Hematopoietic multipotent progenitor cell treated with erythropoietin and hydrocortisone succinate and interleukin-3 and kit ligand, for 15 days (in vitro differentiated cells): ENCODE measurements at regions not wholly inside any gene's neighbourhood (a gene's known extent, or its start where the extent isn't known, plus 50 kb on each side); places are given as distances from the start of the nearest gene placed in this dataset.

ENCODE experiments used
- DNase-seq: peaks from one replicate; pipeline ENCODE4 v3.0.0-alpha.2; 2015; ENCODE audit warnings: low spot score

- DNase-seq: no peak
These were observed 484.2 kb downstream of the IRX1 start for GRCh38 chr5:4079831-4080230.

- no peak for DNase-seq
These were observed 484.7 kb downstream of the IRX1 start for GRCh38 chr5:4080370-4080769.

- DNase-seq: no peak
These were observed 485.4 kb downstream of the IRX1 start for GRCh38 chr5:4081059-4081458.

- DNase-seq: no peak
These were observed 485.8 kb downstream of the IRX1 start for GRCh38 chr5:4081466-4081865.

GRCh38 chr5:4082966-4083564 is 487.4 kb downstream of the IRX1 start:
- no peak for DNase-seq

- no peak for DNase-seq
These were observed 488.1 kb downstream of the IRX1 start for GRCh38 chr5:4083591-4084337.

- DNase-seq: no peak
These were observed 490.4 kb downstream of the IRX1 start for GRCh38 chr5:4086081-4086480.

GRCh38 chr5:4087110-4087509 is 491.5 kb downstream of the IRX1 start:
- no peak for DNase-seq

- DNase-seq: no peak
These were observed 493.5 kb downstream of the IRX1 start for GRCh38 chr5:4089087-4089486.

GRCh38 chr5:4093236-4093635 is 497.6 kb downstream of the IRX1 start:
- no peak for DNase-seq

- DNase-seq: no peak
These were observed 498.3 kb downstream of the IRX1 start for GRCh38 chr5:4093970-4094369.

- no peak for DNase-seq
These were observed 500.4 kb downstream of the IRX1 start for GRCh38 chr5:4095918-4096630.

- DNase-seq: no peak
These were observed 501.6 kb downstream of the IRX1 start for GRCh38 chr5:4097199-4097598.

- DNase-seq: no peak
These were observed 502.6 kb downstream of the IRX1 start for GRCh38 chr5:4098226-4098625.

GRCh38 chr5:4099386-4099785 is 503.8 kb downstream of the IRX1 start:
- no peak for DNase-seq

GRCh38 chr5:4100739-4101138 is 505.1 kb downstream of the IRX1 start:
- DNase-seq: no peak

GRCh38 chr5:4101189-4101588 is 505.6 kb downstream of the IRX1 start:
- no peak for DNase-seq

GRCh38 chr5:4104831-4105597 is 509.4 kb downstream of the IRX1 start:
- no peak for DNase-seq

- no peak for DNase-seq
These were observed 513.1 kb downstream of the IRX1 start for GRCh38 chr5:4108690-4109089.

GRCh38 chr5:4113426-4113825 is 517.8 kb downstream of the IRX1 start:
- no peak for DNase-seq

- DNase-seq: no peak
These were observed 518.3 kb downstream of the IRX1 start for GRCh38 chr5:4113905-4114304.

GRCh38 chr5:4114452-4114851 is 518.8 kb downstream of the IRX1 start:
- DNase-seq: no peak

- no peak for DNase-seq
These were observed 521.2 kb downstream of the IRX1 start for GRCh38 chr5:4116834-4117233.
